Hepatocyte (in vitro differentiated cells): ENCODE measurements at regions not wholly inside any gene's neighbourhood (a gene's known extent, or its start where the extent isn't known, plus 50 kb on each side); places are given as distances from the start of the nearest gene placed in this dataset.

Experiments
- DNase-seq: peaks from one replicate; pipeline ENCODE4 v3.0.0-alpha.2; 2016; ENCODE audit warnings: low spot score
- H2AFZ ChIP-seq: fragments of 200-600 bp; sonication (generic); 2 replicates; pipeline ENCODE4 v1.6.0; 2016; ENCODE audit warnings: antibody characterized with exemption, mild to moderate bottlenecking
- H3K27ac ChIP-seq: fragments of 200-600 bp; sonication (generic); 2 replicates; pipeline ENCODE4 v1.5.1; 2016; ENCODE audit warnings: mild to moderate bottlenecking
- H3K27me3 ChIP-seq: fragments of 200-600 bp; sonication (generic); 2 replicates; pipeline ENCODE4 v1.6.1; 2016
- H3K36me3 ChIP-seq: fragments of 200-600 bp; sonication (generic); replicated peaks from 2 replicates; pipeline ENCODE4 v1.5.1; 2016; ENCODE audit warnings: low read depth; ENCODE audit not compliant: insufficient read depth
- H3K4me1 ChIP-seq: fragments of 200-600 bp; sonication (generic); 2 replicates; pipeline ENCODE4 v1.5.1; 2016; ENCODE audit warnings: mild to moderate bottlenecking, moderate library complexity; ENCODE audit not compliant: insufficient read depth
- H3K4me2 ChIP-seq: fragments of 200-600 bp; sonication (generic); 2 replicates; pipeline ENCODE4 v1.6.0; 2016
- H3K4me3 ChIP-seq: fragments of 200-600 bp; sonication (generic); 2 replicates; pipeline ENCODE4 v1.5.1; 2016; ENCODE audit warnings: mild to moderate bottlenecking
- H3K79me2 ChIP-seq: fragments of 200-600 bp; sonication (generic); 2 replicates; pipeline ENCODE4 v1.6.0; 2017; ENCODE audit warnings: mild to moderate bottlenecking
- H3K9me2 ChIP-seq: fragments of 200-600 bp; sonication (generic); replicated peaks from 2 replicates; pipeline ENCODE4 v1.6.0; 2017; ENCODE audit warnings: mild to moderate bottlenecking; ENCODE audit not compliant: insufficient read depth
- H3K9me3 ChIP-seq: fragments of 200-600 bp; sonication (generic); 2 replicates; pipeline ENCODE4 v1.5.1; 2016; ENCODE audit warnings: low read depth, mild to moderate bottlenecking
- H4K20me1 ChIP-seq: fragments of 200-600 bp; sonication (generic); 2 replicates; pipeline ENCODE4 v1.6.0; 2016; ENCODE audit warnings: mild to moderate bottlenecking; ENCODE audit not compliant: insufficient read depth, poor library complexity, severe bottlenecking
- EZH2 ChIP-seq: fragments of 200-600 bp; sonication (generic); IDR thresholded peaks from 2 replicates; pipeline ENCODE4 v1.6.1; 2016; ENCODE audit warnings: antibody characterized with exemption, mild to moderate bottlenecking, borderline replicate concordance
- EZH2phosphoT487 ChIP-seq: fragments of 200-600 bp; sonication (generic); IDR thresholded peaks from one replicate; pipeline ENCODE4 v1.6.1; 2018; ENCODE audit warnings: antibody characterized with exemption, mild to moderate bottlenecking, low read depth, moderate library complexity; ENCODE audit not compliant: unreplicated experiment, severe bottlenecking
- WGBS: methylation state at CpG from one replicate; pipeline ENCODE4 v1.1.6; 2016; ENCODE audit warnings: low lambda C conversion rate; ENCODE audit errors: missing lambda C conversion rate; 5-methylcytosine and 5-hydroxymethylcytosine counted together
- TF ChIP-seq, protein P1 (sequence below): fragments of 200-600 bp; sonication (generic); IDR thresholded peaks from 2 replicates; pipeline ENCODE4 v1.5.1; 2016; ENCODE audit warnings: antibody characterized with exemption, mild to moderate bottlenecking; ENCODE audit not compliant: poor library complexity

DNA sequence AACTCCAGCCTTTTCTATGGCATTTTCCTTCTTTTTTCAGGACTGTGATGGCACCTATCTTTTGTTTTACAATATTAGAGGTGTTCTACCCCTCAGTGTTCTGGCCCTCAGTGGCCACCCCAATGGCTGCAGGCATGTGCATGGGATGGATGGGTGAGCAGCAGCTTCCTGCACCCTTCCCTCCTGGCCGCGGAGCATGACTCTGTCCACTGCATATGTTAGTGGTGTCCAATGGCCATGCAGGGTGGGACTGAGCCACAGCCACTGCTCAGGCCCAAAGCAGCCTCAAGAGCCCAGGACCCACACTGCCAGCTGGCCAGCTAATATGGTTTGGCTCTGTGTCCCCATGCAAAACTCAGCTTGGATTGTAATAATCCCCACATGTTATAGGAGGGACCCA lies 1032.3 kb upstream of the FBXO33 start:
- H3K4me1 ChIP-seq = no peaks in the 10 kb centered on the region
- no peaks in the 10 kb centered on the region for H3K9me2 ChIP-seq
- H3K4me3 ChIP-seq = no peak overlapping the region
- no peaks in the 10 kb centered on the region for H3K36me3 ChIP-seq
- H4K20me1 ChIP-seq = no peaks in the 10 kb centered on the region
- DNase-seq = no peak
- no peak for TF ChIP-seq EZH2
- WGBS = 91% methylated on average over 2 of the region's 2 CpGs
- H3K27me3 ChIP-seq = no peaks in the 10 kb centered on the region
- H2AFZ ChIP-seq = no peak overlapping the region
- no peak overlapping the region for H3K4me2 ChIP-seq
- no peak overlapping the region for H3K27ac ChIP-seq
- no peaks in the 10 kb centered on the region for H3K79me2 ChIP-seq
- H3K9me3 ChIP-seq = no peaks in the 10 kb centered on the region

DNA sequence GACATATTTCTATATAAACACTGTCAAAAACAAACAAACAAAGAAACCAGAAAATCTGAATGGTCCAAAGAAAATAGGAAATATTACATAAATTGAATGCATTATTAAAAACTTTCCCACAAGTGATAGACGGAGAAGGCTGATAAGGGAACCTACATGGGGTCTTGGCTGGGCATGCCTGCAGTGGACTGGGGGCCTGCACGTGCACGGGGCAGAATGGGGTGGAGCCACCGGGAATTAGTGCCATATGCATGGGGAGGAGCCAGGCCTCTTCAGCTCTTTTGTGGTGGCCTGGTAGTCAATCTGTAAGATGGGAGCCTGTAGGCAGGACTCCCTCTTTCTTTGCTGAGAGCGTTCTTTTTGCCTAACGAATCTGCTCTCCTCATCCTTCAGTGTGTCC lies 1031.7 kb upstream of the FBXO33 start:
- WGBS = 92% methylated on average over 6 of the region's 6 CpGs
- no peaks in the 10 kb centered on the region for H3K79me2 ChIP-seq
- H3K36me3 ChIP-seq = no peaks in the 10 kb centered on the region
- no peaks in the 10 kb centered on the region for H3K9me3 ChIP-seq
- H4K20me1 ChIP-seq = no peaks in the 10 kb centered on the region
- H3K27me3 ChIP-seq = no peaks in the 10 kb centered on the region
- H3K4me1 ChIP-seq = no peaks in the 10 kb centered on the region
- no peak overlapping the region for H3K27ac ChIP-seq
- no peak for DNase-seq
- no peaks in the 10 kb centered on the region for H3K9me2 ChIP-seq
- TF ChIP-seq EZH2 (no peak), EZH2phosphoT487 (no peak)
- TF ChIP-seq, protein P1, sequence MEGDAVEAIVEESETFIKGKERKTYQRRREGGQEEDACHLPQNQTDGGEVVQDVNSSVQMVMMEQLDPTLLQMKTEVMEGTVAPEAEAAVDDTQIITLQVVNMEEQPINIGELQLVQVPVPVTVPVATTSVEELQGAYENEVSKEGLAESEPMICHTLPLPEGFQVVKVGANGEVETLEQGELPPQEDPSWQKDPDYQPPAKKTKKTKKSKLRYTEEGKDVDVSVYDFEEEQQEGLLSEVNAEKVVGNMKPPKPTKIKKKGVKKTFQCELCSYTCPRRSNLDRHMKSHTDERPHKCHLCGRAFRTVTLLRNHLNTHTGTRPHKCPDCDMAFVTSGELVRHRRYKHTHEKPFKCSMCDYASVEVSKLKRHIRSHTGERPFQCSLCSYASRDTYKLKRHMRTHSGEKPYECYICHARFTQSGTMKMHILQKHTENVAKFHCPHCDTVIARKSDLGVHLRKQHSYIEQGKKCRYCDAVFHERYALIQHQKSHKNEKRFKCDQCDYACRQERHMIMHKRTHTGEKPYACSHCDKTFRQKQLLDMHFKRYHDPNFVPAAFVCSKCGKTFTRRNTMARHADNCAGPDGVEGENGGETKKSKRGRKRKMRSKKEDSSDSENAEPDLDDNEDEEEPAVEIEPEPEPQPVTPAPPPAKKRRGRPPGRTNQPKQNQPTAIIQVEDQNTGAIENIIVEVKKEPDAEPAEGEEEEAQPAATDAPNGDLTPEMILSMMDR = no peak
- no peak overlapping the region for H2AFZ ChIP-seq
- no peak overlapping the region for H3K4me3 ChIP-seq
- no peak overlapping the region for H3K4me2 ChIP-seq

DNA sequence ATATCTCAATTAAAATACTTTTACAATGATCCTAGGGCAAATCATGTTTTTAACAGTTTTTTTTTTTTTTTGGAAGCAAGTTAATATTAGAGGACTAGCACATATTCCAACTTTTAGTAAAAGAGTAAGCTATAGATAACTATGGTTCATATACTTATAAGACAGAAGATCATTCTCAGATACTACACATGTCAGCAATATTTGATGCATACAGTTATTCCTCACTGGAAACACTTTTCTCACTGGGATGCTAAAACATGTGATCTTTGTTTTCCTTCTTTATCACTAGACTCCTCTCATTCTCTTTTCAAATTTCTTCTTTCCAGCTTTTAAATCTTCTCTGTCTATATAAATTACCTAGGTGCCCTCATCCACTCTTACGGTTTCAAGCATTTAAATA lies 1020.4 kb upstream of the FBXO33 start:
- H3K4me2 ChIP-seq = no peak overlapping the region
- no peaks in the 10 kb centered on the region for H3K36me3 ChIP-seq
- no peaks in the 10 kb centered on the region for H3K27me3 ChIP-seq
- 94% methylated on average over 1 of the region's 1 CpG for WGBS
- no peak overlapping the region for H2AFZ ChIP-seq
- no peaks in the 10 kb centered on the region for H4K20me1 ChIP-seq
- H3K9me3 ChIP-seq = no peaks in the 10 kb centered on the region
- H3K79me2 ChIP-seq = no peaks in the 10 kb centered on the region
- DNase-seq = no peak
- TF ChIP-seq EZH2phosphoT487 (no peak), EZH2 (no peak)
- TF ChIP-seq, protein P1 = no peak
- H3K9me2 ChIP-seq = no peaks in the 10 kb centered on the region
- H3K27ac ChIP-seq = no peak overlapping the region
- no peak overlapping the region for H3K4me3 ChIP-seq
- H3K4me1 ChIP-seq = no peaks in the 10 kb centered on the region

DNA sequence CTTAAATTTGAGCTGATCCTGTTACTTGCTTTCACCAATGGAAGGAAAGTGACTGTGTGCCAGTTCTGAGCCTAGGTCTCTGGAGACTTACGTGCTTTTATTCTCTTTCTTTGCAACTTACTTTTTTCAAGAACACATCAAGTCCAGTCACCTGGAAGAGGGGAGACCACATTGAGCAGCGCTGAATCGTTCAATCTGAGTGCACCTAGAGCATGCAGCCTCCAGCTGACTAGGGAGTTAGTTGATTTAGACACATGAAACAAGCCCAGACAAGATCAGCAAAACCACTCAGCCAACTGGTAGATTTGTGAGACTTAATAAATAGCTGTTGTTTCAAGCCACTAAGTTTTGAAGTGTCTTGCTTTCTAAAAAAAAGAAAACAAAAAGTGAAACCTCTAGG lies 1014.8 kb upstream of the FBXO33 start:
- Histone ChIP-seq H3K9me3 (no peaks in the 10 kb centered on the region), H3K27me3 (no peaks in the 10 kb centered on the region), H2AFZ (no peak overlapping the region), H3K4me1 (no peaks in the 10 kb centered on the region), H4K20me1 (no peaks in the 10 kb centered on the region), H3K4me3 (no peak overlapping the region), H3K27ac (no peak overlapping the region), H3K9me2 (no peaks in the 10 kb centered on the region), H3K79me2 (no peaks in the 10 kb centered on the region), H3K4me2 (no peak overlapping the region), H3K36me3 (no peaks in the 10 kb centered on the region)
- no peak for DNase-seq
- 93% methylated on average over 3 of the region's 3 CpGs for WGBS
- TF ChIP-seq EZH2phosphoT487 = no peak
- TF ChIP-seq, protein P1 = no peak
- TF ChIP-seq EZH2 = no peak
